ENCODE measurements at regions not wholly inside any gene's neighbourhood (a gene's known extent, or its start where the extent isn't known, plus 50 kb on each side); places are given as distances from the start of the nearest gene placed in this dataset.

DNA sequence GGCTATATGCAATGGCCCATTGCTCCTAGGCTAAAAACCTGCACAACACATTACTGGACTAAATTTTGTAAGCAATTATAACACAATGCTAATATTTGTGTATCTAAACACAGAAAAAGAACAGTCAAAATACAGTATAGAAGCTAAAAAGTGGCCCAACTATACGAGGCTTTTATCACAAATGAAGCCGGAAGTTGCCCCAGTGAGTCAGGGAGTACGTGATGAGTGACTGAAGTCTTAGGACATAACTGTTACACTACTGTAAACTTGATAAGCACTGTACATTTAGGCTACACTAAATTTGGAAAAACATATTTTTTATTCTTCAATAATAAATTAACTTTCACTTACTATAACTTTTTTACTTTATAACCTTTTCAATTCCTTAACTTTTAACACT lies 105.2 kb upstream of the PRR16 start:
- no peaks in the 10 kb centered on the region for H3K27me3 Mint-ChIP-seq (ENCODE audit: unreplicated experiment)
- H3K4me3 Mint-ChIP-seq (ENCODE audit: unreplicated experiment): no peak overlapping the region
- H3K4me1 Mint-ChIP-seq (ENCODE audit: unreplicated experiment): peaks cover 9% of the 10 kb centered on the region
- no peak for TF ChIP-seq CTCF (IDR thresholded peaks at IDR 0.05; ENCODE audit: unreplicated experiment)
- DNase-seq (ENCODE audit: low spot score): no peak
- H3K27ac Mint-ChIP-seq (ENCODE audit: unreplicated experiment): no peak overlapping the region
- no peaks in the 10 kb centered on the region for H3K36me3 Mint-ChIP-seq (ENCODE audit: low read depth, unreplicated experiment)
- H3K9me3 Mint-ChIP-seq (ENCODE audit: unreplicated experiment): no peaks in the 10 kb centered on the region

GRCh38 chr5:120361941-120362340 lies 102.2 kb upstream of the PRR16 start:
- DNase-seq (ENCODE audit: low spot score): no peak
- no peak for TF ChIP-seq CTCF (IDR thresholded peaks at IDR 0.05; ENCODE audit: unreplicated experiment)
- Mint-ChIP-seq H3K36me3 (ENCODE audit: low read depth, unreplicated experiment) (no peaks in the 10 kb centered on the region), H3K9me3 (ENCODE audit: unreplicated experiment) (no peaks in the 10 kb centered on the region), H3K27ac (ENCODE audit: unreplicated experiment) (no peak overlapping the region), H3K27me3 (ENCODE audit: unreplicated experiment) (peaks cover 1% of the 10 kb centered on the region), H3K4me3 (ENCODE audit: unreplicated experiment) (no peak overlapping the region), H3K4me1 (ENCODE audit: unreplicated experiment) (peaks cover 11% of the 10 kb centered on the region)

- TF ChIP-seq CTCF (IDR thresholded peaks at IDR 0.05; ENCODE audit: unreplicated experiment): no peak
- Mint-ChIP-seq H3K27ac (ENCODE audit: unreplicated experiment) (no peak overlapping the region), H3K4me3 (ENCODE audit: unreplicated experiment) (no peak overlapping the region)
Observed at GRCh38 chr5:120362426-120362825, 101.7 kb upstream of the PRR16 start.

GRCh38 chr5:120365656-120366446 lies 98.2 kb upstream of the PRR16 start:
- Mint-ChIP-seq H3K4me3 (ENCODE audit: unreplicated experiment) (no peak overlapping the region), H3K9me3 (ENCODE audit: unreplicated experiment) (no peaks in the 10 kb centered on the region), H3K36me3 (ENCODE audit: low read depth, unreplicated experiment) (no peaks in the 10 kb centered on the region), H3K27me3 (ENCODE audit: unreplicated experiment) (peaks cover 1% of the 10 kb centered on the region), H3K27ac (ENCODE audit: unreplicated experiment) (no peak overlapping the region), H3K4me1 (ENCODE audit: unreplicated experiment) (peaks cover 11% of the 10 kb centered on the region)
- TF ChIP-seq CTCF (IDR thresholded peaks at IDR 0.05; ENCODE audit: unreplicated experiment): no peak
- DNase-seq (ENCODE audit: low spot score): no peak

More at GRCh38 chr5:120362426-120362825, 101.7 kb upstream of the PRR16 start:
- no peak for DNase-seq (ENCODE audit: low spot score)
- Mint-ChIP-seq H3K9me3 (ENCODE audit: unreplicated experiment) (no peaks in the 10 kb centered on the region), H3K36me3 (ENCODE audit: low read depth, unreplicated experiment) (no peaks in the 10 kb centered on the region), H3K4me1 (ENCODE audit: unreplicated experiment) (peaks cover 11% of the 10 kb centered on the region), H3K27me3 (ENCODE audit: unreplicated experiment) (peaks cover 1% of the 10 kb centered on the region)

DNA sequence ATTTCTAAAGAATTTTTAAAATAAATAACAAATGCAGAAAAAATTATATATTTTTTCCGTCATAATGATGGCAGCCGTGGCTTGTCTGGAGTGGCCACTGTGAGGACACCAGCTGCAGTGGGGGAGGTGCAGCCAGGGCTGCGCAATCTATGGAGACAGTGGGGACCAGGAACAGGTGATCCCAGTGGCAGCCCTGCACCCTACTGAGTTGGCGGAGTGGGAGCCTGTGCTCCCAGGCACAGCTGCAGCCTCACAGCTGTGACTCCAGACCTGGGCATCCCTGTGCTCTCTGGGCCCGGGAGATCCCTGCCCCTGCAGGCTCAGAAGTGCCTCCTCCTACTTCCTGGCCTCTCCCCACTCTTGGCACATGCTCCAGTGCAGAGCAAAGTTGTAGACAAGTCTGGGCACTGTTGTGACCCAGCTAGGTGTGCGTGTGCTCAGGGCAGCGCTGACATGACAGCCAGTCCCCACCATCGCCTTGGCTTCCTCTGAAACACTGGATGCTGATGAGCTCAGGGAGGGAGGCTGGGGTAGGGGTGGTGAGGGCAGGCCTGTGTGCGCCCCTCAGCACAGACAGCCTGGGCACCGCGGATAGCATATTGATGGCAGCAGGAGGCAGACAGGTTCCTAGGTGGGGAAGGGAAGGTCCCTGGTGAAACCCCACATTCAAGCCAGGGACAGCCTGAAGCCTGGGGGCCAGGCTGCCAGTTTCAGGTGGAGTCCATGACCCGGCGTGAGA lies 96.0 kb upstream of the PRR16 start:
- H3K27me3 Mint-ChIP-seq (ENCODE audit: unreplicated experiment): peaks cover 1% of the 10 kb centered on the region
- H3K36me3 Mint-ChIP-seq (ENCODE audit: low read depth, unreplicated experiment): no peaks in the 10 kb centered on the region
- H3K27ac Mint-ChIP-seq (ENCODE audit: unreplicated experiment): no peak overlapping the region
- no peak for TF ChIP-seq CTCF (IDR thresholded peaks at IDR 0.05; ENCODE audit: unreplicated experiment)
- H3K4me1 Mint-ChIP-seq (ENCODE audit: unreplicated experiment): peaks cover 11% of the 10 kb centered on the region
- H3K4me3 Mint-ChIP-seq (ENCODE audit: unreplicated experiment): no peak overlapping the region
- DNase-seq (ENCODE audit: low spot score): no peak
- no peaks in the 10 kb centered on the region for H3K9me3 Mint-ChIP-seq (ENCODE audit: unreplicated experiment)
